Renal cortex interstitium (tissue), 11 donors: ENCODE measurements at regions not wholly inside any gene's neighbourhood (a gene's known extent, or its start where the extent isn't known, plus 50 kb on each side); places are given as distances from the start of the nearest gene placed in this dataset.

Source experiments
- DNase-seq, 11 donors: peaks; one replicate each; pipeline ENCODE4 v3.0.0-alpha.2; 2013; ENCODE audit warnings: low read depth in 9 of 11, low spot score in 4 of 11; ENCODE audit errors: extremely low read depth in 1 of 11

DNA sequence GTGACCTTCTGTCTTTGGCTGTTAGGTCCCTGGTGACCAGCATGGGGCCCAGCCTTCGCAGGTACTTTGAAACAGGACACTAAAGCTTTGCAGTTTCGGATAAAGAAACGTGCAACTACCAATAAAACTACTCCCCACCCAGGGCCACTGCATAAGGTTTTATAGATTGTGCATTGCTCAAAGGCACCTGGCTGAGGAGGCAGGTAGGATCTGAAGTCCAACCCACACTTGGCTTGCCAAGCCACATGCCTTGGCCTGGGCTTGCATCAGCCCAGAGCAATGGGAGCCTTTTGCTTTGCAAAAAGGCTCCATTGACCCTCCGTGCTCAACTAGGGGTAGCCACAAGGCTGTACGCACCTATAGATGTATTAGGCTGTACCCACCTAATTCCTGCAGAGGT lies 84.4 kb upstream of the SYT6 start:
- no peak for DNase-seq

DNA sequence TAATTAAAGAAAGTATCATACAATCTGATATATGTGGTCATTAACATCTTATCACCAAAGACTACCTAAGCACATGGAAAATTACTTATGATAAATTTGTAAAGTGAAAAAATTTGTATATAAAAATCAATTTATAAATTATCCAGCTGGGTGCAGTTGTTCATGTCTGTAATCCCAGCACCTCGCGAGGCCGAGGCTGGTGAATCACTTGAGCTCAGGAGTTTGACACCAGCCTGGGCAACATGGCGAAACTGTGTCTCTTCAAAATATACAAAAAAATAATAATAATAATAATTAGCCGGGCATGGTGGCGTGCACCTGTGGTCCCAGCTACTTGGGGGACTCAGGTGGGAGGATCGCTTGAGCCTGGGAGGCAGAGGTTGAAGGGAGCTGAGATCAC lies 82.8 kb upstream of the SYT6 start:
- no peak for DNase-seq

DNA sequence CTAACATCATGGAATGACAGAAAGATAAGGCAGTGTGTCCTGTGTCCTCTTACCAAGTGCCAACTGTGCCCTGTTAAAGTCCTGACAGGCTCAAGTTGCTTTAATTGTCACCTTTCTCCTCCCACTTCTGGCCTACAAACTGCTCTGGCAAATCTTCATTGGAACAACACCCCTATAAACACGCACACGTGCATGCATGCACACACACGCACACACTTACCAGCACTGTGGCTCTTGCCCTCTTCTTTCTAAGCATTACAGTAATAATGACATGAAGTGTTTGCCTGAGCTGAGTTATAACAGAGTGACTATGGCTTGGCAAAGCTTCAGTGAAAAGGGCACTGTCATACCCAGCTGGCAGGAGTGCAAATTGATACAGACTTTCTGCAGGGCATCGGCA lies 82.3 kb upstream of the SYT6 start:
- no peak for DNase-seq

DNA sequence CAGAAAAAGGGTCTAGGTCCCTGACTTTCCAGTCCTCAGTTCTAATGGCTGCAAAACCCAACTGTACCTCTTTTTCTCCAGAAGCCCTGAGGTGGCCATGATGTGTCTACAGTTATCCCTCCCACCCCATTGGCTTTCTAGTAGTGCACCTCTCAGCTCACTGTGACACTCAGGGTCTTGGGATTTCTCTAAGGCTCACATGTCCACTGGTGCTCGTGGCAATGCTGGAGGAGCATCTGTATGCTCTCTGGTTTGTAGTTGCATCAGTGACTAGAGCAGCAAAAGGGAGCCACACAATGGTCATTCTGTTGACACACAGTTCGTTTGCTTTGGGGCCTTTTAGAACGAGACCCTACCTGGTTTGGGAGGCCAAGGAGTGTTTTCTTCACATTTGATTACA lies 81.6 kb upstream of the SYT6 start:
- no peak for DNase-seq

DNA sequence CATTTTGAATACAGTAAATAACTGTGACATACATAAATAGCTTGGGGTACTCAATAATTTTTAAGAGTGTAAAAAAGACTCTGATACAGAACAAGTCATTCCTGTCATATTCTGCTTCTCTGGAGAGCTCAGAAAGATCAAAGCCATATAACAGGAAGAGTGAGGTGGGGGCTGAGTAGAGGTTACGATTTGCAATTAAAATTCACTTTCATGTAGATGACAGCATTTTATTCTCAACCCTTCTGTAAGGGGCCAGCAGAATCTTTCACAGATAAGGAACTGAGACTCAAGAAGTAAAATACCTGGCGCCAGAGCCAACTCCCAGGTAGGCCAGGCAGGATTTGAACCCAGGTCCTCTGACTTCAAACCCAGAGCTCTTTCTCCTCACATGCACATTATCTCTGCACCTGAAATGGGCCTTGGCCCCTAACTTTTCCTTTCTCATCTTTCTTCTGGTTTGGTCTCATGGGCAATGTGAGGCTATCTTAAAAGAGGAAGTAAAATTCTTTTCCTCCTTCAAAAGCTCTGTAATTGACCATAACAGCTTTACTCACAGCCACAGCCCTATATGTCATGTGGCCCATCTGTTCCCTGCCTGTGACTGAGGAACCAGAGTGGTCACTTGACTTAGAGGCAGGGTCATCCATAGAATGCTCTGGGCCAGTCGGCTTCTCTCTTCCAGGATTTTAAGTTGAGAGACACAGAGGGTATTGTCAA lies 80.9 kb upstream of the SYT6 start:
- DNase-seq, result no peak

DNA sequence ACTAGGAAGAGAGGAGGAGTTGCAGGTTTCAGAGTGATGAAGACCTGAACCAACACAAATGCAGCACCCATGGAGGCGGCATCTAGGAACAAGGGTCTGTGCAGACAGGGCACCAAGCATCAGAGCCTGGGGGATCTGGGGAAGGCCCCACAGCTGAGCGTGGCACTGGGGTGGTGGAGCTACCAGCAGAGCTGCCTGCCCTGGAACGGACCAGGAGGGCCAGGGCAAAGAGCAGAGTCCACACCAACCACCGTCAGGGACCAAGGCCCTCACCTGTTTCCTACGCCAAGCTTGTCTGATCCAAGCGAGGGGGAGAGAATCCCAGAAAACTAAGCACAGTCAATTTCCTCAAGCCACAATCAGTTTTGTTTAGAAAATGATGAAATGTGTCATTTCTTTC lies 79.0 kb upstream of the SYT6 start:
- DNase-seq, result no peak

DNA sequence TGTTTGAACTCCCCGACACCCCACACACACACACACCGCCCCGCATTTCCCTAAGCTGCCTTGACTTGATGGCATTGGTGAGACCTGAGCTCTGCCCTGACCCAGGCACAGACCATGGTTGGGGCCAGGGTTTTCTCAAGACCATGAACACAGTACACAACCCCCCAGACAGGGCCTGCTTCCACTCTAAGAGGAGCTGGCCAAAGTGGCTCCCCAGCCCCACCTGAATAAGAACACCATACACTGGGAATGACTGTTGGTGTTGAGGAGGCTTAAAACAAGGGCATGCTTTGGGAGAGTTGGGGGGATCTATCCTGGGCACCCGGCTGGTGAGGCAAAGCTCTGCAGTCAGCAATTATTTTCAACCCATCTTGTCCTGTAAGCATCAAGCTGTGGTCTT lies 77.6 kb upstream of the SYT6 start:
- no peak for DNase-seq

DNA sequence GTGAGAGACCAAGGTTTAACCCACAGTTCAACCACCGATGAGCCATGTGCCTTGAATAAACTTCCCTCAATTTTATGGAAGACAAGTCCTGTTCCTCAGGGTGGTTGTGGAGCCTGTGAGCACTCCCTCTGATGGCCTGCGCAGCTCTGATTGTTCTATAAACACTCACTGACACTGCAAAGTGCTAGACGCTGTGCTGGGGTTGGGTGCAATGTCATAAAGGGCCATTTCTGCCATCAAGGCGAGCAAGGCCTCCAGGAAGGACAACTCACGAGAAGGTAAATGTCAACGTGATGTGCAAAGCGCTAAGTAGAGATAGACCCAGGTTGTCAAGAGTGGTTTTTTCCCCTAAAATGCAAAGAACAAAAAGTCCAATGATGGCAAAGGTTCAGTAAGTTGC lies 75.7 kb upstream of the SYT6 start:
- DNase-seq, result no peak

DNA sequence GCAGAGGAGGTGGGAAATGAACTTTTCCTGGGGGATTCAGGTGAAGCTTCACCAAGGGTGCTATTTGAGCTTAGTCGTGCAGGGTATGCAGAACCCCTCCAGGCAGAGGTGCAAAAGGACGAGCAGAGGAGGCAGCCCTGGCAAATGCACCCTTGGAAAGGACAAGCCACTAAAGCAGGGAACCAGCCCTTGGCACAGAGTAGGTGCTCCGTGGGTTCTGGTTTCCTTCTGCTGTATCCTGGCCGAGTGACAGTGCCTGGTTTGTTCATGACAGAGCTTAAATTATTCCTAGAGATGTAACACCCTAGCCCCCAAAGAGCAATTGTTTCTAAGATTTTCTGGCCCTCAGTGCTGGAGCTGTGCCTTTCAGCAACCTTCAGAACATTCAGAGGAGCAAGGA lies 73.4 kb upstream of the SYT6 start:
- no peak for DNase-seq

DNA sequence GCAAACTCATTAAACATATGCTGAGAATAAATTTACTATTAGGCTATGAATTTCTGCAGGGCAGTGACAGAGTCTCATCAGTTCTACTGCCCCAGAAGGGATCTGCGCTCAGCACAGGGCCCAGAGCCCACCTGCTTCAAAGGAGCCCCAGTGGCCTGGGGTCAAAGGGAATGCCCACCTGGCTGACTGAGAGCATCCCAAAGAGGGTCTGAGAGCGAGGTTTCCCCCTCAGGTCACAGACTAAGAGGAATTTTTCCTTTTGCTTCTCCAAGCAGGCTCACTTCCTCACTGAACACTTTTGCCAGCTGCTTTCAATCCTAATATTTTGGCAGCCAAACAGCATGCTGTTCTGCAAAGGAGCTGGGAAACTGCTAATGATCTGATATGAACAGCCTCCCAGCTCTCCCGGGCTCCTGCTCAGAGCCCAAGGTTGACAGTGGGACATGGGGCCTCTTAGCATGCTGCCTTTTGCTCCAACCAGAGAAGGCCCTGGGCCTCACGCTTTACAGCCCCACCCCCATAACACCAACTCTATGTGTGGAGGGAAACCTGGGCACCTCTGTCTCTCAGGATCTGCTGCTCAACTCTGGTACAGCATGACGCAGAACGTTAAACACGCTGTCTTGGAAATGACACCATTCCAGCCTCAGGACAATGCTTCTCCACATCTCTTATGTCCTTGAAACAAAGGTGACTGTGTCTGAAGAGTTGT lies 70.7 kb upstream of the SYT6 start:
- peak in 10 of 11 donors; percentile 21 to 71 (median 50) for DNase-seq

DNA sequence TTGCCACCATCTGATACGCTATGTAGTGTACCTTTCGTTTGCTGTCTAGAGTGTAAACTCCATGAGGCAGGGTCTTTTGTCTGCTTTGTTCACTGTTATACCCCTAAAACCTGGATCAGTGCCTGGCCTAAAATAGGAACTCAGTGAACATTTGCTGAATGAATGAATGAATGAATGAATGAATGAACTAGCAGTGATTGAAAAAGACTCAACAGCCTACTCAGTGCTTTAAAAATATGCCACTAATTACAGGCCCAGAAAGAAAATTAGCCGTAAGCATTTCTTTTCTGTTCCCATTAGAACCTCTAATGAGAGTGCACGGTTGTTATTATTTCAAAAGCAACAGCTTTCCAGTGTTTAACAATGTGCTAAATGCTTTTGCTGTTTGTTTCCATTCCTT lies 69.3 kb upstream of the SYT6 start:
- DNase-seq, result no peak

DNA sequence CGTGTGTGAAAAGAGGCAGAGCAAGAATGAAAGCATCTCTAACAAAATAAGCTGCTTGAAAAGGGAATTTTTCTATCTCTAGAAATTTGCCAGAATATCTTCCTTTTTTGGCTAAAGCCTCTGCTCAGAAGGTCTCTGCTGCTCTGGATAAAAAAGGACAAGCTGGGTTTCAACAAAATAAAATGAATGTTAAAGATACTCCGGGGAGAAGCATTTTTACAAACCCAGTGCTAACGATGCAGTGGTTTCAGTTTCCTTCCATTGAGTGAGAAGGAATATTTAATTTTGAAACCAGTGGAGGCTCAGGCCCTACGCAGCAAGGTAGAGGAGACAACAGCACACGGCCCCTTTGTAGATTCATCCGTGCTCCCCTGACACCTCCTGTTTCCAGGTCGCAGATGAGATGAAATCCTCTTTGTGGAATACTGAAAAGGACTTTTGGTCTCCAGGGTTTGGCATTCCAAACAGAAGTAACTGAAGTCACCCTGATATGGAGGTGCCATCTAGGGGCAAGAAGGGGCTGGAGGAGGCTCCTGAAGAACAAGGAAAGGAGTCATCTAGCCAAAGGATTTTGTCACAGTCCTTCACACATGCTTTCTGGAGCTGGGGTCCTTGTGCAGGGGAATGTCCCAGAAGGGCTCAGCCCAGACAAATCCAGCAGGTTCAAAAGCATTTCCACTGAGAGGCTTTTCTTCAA lies 65.7 kb upstream of the SYT6 start:
- DNase-seq, result no peak

DNA sequence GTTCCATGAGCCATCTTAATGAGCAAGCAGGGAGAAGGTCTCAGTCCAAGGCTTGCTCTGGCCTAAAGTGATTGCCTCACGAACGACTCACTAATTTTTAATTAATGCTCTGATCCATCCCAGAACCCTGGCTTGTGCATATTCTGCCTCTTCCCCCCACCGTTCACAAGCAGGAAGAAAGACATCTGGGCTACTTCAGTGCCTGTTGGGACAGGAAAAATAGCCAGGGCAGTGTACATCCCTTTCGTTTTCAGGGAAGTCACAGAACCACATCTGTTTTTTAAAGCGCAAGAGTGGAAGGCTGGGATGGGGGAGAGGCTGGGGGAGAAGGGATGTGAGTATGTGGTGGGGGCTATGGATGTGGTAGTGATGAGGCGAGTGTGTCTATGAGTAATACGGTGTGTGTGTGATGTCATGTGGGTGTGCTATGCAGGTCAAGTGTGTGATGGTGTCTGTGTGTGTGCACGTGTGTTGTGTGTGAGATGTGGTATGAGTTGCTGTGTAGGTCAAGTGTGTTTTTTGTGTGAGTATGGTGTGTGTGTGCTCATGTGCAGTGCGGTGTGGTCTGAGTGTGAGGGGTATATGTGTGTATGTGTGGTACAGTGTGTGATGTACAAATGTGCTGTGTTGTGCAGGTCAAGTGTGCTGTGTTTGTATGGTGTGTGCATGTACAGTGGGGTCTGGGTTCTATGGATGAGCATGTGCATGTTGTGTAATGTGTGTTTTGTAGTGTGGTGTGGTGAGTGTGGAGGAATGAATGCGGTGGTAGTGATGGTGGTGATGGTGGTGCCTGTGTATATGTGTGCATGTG lies 64.9 kb upstream of the SYT6 start:
- DNase-seq, result peak in 6 of 11 donors; percentile 7 to 31 (median 22)

DNA sequence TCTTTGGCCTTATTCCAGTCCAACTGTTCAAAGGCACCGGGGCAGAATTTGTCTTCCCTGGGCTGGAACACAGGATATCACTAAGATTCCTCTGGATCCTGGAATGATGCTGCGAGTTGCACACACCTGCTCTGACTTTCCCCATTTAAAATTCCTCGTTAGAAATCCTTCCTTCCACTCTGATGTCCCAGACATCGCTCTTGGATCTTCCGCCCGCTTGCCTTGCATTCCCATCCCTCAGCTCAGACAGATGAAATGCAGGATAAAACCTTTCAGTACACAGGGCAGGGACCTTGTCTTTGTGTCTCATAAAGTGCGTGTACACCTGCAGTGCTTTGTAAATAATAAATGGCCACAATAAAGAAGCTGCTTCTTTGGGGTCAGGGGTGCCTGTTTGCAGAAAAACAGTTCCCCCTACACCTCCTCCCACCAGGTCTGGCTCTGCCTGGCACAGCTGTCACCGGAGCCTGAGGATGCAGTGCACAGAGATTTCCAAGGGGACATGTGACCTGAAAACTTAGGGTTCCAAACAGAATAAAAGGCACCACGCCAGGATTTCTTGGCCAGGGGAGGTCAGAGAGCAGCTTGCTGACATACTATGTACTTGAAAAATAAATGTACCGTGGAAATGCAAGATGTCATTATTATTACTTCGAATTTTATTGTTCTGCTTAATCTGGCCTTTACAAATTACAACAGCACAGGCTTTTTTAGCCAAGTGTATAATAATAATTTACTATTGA lies 62.9 kb upstream of the SYT6 start:
- no peak for DNase-seq

DNA sequence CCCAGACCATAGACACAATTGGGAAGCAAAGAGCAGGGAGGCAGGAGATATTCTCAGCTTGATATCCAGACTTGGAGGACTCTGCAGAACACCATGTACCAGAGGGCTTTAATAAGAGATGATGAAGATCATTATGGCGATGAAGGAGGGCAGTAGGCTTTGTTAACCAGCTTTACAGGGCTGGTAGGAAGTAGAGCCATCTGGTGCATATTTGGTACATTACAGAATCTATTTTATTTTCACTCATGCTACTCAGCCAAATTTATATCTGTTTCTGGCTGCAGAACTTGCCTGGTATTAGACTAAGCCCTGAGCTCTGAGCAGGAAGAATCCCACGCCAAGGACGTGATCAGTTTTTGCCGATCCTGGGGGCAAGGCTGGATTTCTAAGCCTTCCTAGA lies 61.8 kb upstream of the SYT6 start:
- no peak for DNase-seq

DNA sequence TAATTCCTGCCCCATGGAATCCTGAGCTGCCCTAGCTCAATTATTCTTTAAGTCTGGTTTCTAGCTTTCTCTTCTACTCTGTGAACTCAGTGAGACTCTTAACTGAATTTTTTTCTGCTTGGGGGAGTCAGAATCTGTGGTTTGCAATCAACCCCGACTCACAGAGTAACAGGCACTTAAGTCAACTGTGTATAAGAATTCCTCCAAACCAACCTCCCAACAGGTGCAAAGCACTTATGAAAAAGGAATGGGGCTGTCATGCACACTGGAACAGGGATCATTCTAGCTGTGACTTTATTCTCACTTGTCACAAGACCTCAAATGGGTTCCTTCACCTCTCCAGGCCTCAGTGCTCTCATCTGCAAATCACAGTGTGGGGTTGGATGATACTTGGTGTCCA lies 60.3 kb upstream of the SYT6 start:
- no peak for DNase-seq

DNA sequence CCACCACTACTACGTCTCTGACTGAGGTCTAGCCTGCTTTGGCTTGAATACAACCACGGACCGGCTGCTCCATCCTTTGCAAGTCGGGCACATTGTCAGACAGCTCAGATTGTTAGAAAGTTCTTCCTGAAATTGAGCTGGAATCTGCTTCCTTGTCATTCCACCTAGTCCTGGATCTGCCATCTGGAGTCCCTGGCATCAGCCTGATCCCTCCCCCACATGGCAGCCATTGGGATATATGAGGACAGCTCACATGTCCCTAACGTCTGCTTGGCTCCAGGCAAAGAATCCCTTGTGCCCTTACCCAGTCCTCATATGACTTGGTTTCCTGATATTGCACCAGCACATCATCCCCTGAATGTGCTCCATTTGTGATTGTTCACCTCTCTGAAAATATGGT lies 56.3 kb upstream of the SYT6 start:
- DNase-seq, result no peak

DNA sequence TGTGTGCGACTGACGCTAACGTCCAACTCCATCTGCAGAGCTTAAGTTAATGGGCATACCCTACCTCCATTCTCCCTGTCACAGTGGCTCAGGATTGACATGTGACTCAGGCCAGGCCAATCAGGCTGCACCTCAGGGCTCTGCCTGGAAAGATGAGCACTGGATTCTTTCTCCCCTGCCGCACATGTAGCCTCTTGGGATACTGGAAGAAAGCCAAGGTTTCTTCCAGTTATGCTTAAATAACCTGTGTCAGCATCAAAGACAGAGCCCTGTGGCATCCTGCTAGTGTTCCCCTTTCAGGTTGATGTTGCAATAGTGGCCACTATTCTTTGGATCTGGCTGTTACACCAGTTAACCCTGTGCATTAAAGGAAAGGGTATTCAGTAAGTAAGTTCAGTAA lies 55.0 kb upstream of the SYT6 start:
- no peak for DNase-seq

DNA sequence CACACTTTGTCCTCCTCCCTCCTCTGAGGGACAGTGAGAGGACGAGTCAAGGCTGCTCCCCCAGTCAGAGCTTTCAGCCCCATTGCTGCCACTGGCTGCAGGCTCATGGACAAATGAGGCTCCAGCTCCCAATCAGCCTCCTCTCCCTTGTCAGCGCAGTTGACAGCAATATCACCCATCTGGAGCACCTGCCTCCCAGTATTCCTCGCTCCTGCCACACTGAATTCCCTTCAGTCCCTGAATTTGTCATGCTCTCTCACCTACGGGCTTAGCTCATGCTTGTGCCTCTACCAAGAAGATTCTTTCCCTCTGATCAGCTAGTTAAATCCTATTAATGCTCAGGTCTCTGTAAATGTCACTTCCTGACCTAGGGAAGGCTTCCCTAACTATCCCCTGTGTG lies 54.4 kb upstream of the SYT6 start:
- no peak for DNase-seq
